ENCODE measurements at regions not wholly inside any gene's neighbourhood (a gene's known extent, or its start where the extent isn't known, plus 50 kb on each side); places are given as distances from the start of the nearest gene placed in this dataset.
A peak's percentile ranks its signal among the peaks of the same experiment; 100 is the strongest.

DNA sequence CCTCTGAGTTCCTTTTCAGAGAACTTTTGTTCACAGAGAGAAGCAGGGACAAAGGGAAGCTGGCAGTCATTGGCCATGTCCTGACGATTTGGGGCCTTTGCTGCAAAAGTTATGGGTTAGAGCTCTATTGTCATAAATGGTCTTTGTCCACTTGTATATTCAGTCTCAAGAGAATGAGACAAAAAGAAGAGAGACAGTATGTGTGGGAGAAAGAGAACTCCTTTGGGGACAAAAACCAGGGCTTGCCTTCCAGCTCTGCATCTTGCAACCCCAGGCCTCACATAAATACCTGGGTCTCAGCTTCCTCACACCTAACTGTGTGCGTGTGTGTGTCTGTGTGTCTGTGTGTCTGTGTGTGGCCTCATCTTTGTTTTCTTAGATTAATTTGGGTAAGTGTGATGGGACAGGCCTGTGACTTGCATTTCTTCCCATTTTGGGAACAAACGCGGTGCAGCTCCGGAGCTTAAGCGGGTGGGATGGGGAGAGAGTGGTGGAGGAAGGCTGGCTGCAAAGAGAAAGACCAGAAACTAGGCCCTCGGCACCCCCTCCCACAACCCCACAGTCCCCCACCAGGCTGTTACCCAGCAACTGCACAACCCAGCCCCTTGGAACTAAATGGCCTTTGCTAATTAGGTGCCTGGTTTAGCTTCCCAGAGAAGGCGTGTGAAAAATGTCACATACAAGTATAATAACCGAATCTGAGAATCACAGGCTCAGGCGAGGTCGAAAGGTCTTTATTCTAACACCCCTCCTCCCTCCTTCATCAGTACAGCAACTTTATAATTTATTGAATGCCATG, 376.9 kb downstream of the CDK5RAP2 start (continued):
- TF ChIP-seq, protein P1, sequence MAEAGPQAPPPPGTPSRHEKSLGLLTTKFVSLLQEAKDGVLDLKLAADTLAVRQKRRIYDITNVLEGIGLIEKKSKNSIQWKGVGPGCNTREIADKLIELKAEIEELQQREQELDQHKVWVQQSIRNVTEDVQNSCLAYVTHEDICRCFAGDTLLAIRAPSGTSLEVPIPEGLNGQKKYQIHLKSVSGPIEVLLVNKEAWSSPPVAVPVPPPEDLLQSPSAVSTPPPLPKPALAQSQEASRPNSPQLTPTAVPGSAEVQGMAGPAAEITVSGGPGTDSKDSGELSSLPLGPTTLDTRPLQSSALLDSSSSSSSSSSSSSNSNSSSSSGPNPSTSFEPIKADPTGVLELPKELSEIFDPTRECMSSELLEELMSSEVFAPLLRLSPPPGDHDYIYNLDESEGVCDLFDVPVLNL (CRISPR knock-in tag; IDR thresholded peaks at IDR 0.05; ENCODE audit: borderline replicate concordance, low read depth) = no peak
- TF ChIP-seq ZNF396 (CRISPR knock-in tag; IDR thresholded peaks at IDR 0.05; ENCODE audit: borderline replicate concordance) (no peak), ZNF121 (CRISPR knock-in tag; IDR thresholded peaks at IDR 0.05) (no peak), CREM (CRISPR knock-in tag; IDR thresholded peaks at IDR 0.05) (no peak), CBFB (CRISPR knock-in tag; IDR thresholded peaks at IDR 0.05; ENCODE audit: low read depth) (no peak)
- TF ChIP-seq, protein P2, sequence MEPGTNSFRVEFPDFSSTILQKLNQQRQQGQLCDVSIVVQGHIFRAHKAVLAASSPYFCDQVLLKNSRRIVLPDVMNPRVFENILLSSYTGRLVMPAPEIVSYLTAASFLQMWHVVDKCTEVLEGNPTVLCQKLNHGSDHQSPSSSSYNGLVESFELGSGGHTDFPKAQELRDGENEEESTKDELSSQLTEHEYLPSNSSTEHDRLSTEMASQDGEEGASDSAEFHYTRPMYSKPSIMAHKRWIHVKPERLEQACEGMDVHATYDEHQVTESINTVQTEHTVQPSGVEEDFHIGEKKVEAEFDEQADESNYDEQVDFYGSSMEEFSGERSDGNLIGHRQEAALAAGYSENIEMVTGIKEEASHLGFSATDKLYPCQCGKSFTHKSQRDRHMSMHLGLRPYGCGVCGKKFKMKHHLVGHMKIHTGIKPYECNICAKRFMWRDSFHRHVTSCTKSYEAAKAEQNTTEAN (CRISPR knock-in tag; IDR thresholded peaks at IDR 0.05) = no peak

DNA sequence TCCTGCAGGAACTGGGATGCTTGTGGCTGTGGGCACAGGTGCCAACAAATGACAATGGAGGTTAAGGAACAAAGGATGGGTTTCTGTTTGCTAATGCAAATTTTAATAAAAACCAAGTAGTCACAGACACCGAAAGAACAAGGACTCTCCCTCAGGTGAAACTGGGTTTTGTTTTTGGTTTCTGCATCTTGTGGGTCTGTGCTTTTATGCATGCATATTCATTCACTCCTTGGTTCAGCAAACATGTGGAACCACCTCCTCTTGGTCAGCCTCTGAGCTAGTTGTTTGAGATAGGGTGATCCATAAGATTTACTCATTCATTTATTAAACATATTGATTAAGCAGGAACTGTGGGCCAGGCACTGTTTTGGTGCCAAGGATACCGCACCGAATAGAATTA, 381.9 kb downstream of the CDK5RAP2 start:
- H3K4me3 Mint-ChIP-seq = no peak overlapping the region
- H3K27ac Mint-ChIP-seq = no peak overlapping the region; the same call in 1 of the 2 replicates
- TF ChIP-seq RELA (CRISPR knock-in tag; IDR thresholded peaks at IDR 0.05; ENCODE audit: borderline replicate concordance) (no peak), ZNF138 (CRISPR knock-in tag; conservative IDR thresholded peaks at IDR 0.05) (no peak), CBFB (CRISPR knock-in tag; IDR thresholded peaks at IDR 0.05; ENCODE audit: low read depth) (no peak), NR1H2 (CRISPR knock-in tag; IDR thresholded peaks at IDR 0.05) (no peak), HMGA2 (CRISPR knock-in tag; IDR thresholded peaks at IDR 0.05) (no peak), SOX15 (CRISPR knock-in tag; IDR thresholded peaks at IDR 0.05) (no peak), ZNF219 (CRISPR knock-in tag; IDR thresholded peaks at IDR 0.05; ENCODE audit: borderline replicate concordance) (no peak), IRF2 (CRISPR knock-in tag; IDR thresholded peaks at IDR 0.05; ENCODE audit: borderline replicate concordance, low read depth) (no peak)
- TF ChIP-seq, protein P3, sequence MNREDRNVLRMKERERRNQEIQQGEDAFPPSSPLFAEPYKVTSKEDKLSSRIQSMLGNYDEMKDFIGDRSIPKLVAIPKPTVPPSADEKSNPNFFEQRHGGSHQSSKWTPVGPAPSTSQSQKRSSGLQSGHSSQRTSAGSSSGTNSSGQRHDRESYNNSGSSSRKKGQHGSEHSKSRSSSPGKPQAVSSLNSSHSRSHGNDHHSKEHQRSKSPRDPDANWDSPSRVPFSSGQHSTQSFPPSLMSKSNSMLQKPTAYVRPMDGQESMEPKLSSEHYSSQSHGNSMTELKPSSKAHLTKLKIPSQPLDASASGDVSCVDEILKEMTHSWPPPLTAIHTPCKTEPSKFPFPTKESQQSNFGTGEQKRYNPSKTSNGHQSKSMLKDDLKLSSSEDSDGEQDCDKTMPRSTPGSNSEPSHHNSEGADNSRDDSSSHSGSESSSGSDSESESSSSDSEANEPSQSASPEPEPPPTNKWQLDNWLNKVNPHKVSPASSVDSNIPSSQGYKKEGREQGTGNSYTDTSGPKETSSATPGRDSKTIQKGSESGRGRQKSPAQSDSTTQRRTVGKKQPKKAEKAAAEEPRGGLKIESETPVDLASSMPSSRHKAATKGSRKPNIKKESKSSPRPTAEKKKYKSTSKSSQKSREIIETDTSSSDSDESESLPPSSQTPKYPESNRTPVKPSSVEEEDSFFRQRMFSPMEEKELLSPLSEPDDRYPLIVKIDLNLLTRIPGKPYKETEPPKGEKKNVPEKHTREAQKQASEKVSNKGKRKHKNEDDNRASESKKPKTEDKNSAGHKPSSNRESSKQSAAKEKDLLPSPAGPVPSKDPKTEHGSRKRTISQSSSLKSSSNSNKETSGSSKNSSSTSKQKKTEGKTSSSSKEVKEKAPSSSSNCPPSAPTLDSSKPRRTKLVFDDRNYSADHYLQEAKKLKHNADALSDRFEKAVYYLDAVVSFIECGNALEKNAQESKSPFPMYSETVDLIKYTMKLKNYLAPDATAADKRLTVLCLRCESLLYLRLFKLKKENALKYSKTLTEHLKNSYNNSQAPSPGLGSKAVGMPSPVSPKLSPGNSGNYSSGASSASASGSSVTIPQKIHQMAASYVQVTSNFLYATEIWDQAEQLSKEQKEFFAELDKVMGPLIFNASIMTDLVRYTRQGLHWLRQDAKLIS (CRISPR knock-in tag; IDR thresholded peaks at IDR 0.05; ENCODE audit: borderline replicate concordance) = no peak
- peaks cover 10% of the 10 kb centered on the region for H3K4me1 Mint-ChIP-seq
- CTCF ChIA-PET = no interaction called here
- peaks cover 4% of the 10 kb centered on the region for H3K9me3 Mint-ChIP-seq
- H3K27me3 Mint-ChIP-seq (ENCODE audit: low read depth) = no peaks in the 10 kb centered on the region; the same call in 1 of the 2 replicates
- POLR2A ChIA-PET = no interaction called here
- H3K36me3 Mint-ChIP-seq = no peaks in the 10 kb centered on the region
- DNase-seq (ENCODE audit: low spot score) (no peak), ATAC-seq (no peak)

DNA sequence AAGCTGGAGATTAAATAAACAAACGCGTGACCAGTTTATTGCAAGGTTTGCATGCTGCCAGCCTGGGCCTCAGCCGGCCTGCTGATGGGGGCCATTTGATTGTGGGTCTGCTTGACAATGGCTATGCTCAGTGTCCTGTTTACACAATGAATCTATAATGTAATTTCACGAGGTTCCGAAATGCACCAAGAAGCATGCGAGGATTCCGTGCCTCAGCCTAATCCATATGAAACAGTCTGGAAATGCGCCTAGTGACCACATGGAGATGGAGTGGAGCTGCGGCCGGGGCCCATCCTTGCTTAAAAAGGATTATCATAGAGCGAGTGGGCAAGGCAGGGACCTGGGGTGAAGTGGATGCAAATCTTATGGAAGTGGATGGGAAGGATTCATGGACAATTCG, 382.4 kb downstream of the CDK5RAP2 start:
- ChIA-PET POLR2A (no interaction called here), CTCF (no interaction called here)
- ATAC-seq (no peak), DNase-seq (ENCODE audit: low spot score) (no peak)
- Mint-ChIP-seq H3K27ac (peak overlapping the region; percentile 35; the same call in 1 of the 2 replicates), H3K36me3 (no peaks in the 10 kb centered on the region), H3K4me1 (peaks cover 10% of the 10 kb centered on the region), H3K27me3 (ENCODE audit: low read depth) (no peaks in the 10 kb centered on the region; the same call in 1 of the 2 replicates), H3K4me3 (no peak overlapping the region), H3K9me3 (peaks cover 4% of the 10 kb centered on the region)
- TF ChIP-seq ELF4 (CRISPR knock-in tag; IDR thresholded peaks at IDR 0.05; ENCODE audit: low read depth) = no peak
- TF ChIP-seq GTF2I (CRISPR knock-in tag; conservative IDR thresholded peaks at IDR 0.05) = no peak
- no peak for TF ChIP-seq ZNF138 (CRISPR knock-in tag; conservative IDR thresholded peaks at IDR 0.05)
- TF ChIP-seq FOXJ3 (CRISPR knock-in tag; IDR thresholded peaks at IDR 0.05; ENCODE audit: borderline replicate concordance) = no peak
- TF ChIP-seq NFE2L1 (CRISPR knock-in tag; IDR thresholded peaks at IDR 0.05) = no peak
- TF ChIP-seq, protein P4, sequence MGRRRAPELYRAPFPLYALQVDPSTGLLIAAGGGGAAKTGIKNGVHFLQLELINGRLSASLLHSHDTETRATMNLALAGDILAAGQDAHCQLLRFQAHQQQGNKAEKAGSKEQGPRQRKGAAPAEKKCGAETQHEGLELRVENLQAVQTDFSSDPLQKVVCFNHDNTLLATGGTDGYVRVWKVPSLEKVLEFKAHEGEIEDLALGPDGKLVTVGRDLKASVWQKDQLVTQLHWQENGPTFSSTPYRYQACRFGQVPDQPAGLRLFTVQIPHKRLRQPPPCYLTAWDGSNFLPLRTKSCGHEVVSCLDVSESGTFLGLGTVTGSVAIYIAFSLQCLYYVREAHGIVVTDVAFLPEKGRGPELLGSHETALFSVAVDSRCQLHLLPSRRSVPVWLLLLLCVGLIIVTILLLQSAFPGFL (CRISPR knock-in tag; IDR thresholded peaks at IDR 0.05; ENCODE audit: borderline replicate concordance) = no peak
- TF ChIP-seq, protein P5, sequence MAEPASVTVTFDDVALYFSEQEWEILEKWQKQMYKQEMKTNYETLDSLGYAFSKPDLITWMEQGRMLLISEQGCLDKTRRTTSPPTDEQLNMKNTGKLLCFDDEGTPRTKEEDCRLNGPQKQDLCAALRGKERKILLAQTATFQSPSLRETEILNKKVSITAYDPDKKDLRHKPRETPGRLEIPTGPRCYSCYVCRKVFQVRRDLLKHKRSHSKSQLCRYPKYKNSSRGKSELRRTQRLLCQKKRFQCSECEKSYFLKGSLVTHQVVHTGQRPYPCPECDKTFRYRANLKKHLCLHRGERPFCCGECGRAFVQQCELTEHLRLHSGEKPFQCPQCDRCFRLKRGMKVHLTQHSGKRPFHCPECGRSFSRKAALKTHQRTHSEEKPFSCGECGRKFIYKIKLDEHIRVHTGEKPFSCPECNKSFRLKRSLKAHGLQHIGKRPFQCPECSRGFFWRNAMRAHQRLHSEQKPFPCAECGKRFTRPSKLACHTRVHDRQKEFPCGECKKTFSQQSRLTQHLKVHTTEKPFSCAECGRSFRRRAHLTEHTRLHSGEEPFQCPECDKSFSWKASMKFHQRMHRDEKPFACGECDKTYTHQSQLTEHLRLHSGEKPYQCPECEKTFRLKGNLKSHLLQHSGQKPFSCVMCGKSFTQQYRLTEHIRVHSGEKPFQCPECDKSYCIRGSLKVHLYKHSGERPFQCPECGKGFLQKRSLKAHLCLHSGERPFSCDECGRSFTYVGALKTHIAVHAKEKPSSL (CRISPR knock-in tag; conservative IDR thresholded peaks at IDR 0.05) = no peak
